ENCODE measurements at regions not wholly inside any gene's neighbourhood (a gene's known extent, or its start where the extent isn't known, plus 50 kb on each side); places are given as distances from the start of the nearest gene placed in this dataset.

DNA sequence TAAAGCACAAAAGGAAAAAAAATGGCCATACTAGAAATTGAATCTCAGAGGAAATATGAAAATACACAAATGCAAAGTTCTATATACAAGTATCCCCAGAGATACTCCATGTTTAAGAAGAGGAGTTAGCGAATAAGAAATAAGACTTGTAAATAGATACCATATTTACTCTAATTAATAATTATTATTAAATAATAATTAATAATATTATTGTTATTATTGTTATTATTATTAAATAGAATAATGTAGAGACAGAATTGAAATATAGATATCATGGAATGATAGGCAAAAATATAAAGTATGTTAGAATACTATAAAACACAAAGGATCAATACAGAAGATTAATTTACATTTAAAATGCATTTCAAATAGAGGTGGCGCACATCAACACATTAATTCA is 1047.5 kb upstream of the MIR17HG start (continued):
- TF ChIP-seq, protein P1, sequence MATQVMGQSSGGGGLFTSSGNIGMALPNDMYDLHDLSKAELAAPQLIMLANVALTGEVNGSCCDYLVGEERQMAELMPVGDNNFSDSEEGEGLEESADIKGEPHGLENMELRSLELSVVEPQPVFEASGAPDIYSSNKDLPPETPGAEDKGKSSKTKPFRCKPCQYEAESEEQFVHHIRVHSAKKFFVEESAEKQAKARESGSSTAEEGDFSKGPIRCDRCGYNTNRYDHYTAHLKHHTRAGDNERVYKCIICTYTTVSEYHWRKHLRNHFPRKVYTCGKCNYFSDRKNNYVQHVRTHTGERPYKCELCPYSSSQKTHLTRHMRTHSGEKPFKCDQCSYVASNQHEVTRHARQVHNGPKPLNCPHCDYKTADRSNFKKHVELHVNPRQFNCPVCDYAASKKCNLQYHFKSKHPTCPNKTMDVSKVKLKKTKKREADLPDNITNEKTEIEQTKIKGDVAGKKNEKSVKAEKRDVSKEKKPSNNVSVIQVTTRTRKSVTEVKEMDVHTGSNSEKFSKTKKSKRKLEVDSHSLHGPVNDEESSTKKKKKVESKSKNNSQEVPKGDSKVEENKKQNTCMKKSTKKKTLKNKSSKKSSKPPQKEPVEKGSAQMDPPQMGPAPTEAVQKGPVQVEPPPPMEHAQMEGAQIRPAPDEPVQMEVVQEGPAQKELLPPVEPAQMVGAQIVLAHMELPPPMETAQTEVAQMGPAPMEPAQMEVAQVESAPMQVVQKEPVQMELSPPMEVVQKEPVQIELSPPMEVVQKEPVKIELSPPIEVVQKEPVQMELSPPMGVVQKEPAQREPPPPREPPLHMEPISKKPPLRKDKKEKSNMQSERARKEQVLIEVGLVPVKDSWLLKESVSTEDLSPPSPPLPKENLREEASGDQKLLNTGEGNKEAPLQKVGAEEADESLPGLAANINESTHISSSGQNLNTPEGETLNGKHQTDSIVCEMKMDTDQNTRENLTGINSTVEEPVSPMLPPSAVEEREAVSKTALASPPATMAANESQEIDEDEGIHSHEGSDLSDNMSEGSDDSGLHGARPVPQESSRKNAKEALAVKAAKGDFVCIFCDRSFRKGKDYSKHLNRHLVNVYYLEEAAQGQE (IDR thresholded peaks at IDR 0.05) = no peak
- TF ChIP-seq NPAS2 (CRISPR knock-in tag; IDR thresholded peaks at IDR 0.05; ENCODE audit: borderline replicate concordance) = no peak
- no peak for TF ChIP-seq RAD21 (conservative IDR thresholded peaks at IDR 0.05 in 1 of 2, IDR thresholded peaks at IDR 0.05 in 1 of 2)
- TF ChIP-seq, protein P2, sequence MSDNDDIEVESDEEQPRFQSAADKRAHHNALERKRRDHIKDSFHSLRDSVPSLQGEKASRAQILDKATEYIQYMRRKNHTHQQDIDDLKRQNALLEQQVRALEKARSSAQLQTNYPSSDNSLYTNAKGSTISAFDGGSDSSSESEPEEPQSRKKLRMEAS (IDR thresholded peaks at IDR 0.05) = no peak
- TF ChIP-seq CHD4 (IDR thresholded peaks at IDR 0.05; ENCODE audit: borderline replicate concordance) = no peak
- TF ChIP-seq, protein P3, sequence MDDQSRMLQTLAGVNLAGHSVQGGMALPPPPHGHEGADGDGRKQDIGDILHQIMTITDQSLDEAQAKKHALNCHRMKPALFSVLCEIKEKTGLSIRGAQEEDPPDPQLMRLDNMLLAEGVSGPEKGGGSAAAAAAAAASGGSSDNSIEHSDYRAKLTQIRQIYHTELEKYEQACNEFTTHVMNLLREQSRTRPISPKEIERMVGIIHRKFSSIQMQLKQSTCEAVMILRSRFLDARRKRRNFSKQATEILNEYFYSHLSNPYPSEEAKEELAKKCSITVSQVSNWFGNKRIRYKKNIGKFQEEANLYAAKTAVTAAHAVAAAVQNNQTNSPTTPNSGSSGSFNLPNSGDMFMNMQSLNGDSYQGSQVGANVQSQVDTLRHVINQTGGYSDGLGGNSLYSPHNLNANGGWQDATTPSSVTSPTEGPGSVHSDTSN (IDR thresholded peaks at IDR 0.05) = no peak
- no peak for TF ChIP-seq NR3C1 (IDR thresholded peaks at IDR 0.05)

DNA sequence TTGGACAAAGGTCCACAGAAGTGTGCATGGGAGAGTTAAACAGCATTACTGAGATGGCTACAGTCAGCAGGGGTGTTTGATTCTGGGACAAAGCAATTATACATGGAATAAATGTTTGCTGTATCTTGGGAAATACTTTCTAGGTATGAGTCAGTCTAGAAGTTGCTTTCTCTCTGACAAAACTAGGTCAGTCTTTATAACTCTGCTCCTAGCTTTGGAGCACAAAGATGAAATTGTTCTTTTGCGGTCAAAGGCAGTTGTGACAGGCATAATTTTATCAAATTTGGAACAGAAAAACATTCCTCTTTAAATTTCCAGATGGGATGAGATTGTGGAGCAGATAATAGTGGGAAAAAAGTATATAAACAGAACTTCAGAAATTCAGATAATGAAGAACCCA is 1045.4 kb upstream of the MIR17HG start:
- no peak overlapping the region for H3K4me3 ChIP-seq
- no peak overlapping the region for H3K27ac ChIP-seq
- no peak for FAIRE-seq
- WGBS (ENCODE audit: missing lambda C conversion rate) = 91% methylated on average over 1 of the region's 1 CpG
- ChIA-PET POLR2A (no interaction called here), CTCF (no interaction called here)
- ATAC-seq = no peak
- H3K9me3 ChIP-seq = no peaks in the 10 kb centered on the region
- no peak for TF ChIP-seq TFCP2L1 (CRISPR knock-in tag; IDR thresholded peaks at IDR 0.05)
- no peak for TF ChIP-seq FOSL2 (IDR thresholded peaks at IDR 0.05)
- no peak for TF ChIP-seq FOSL2 (CRISPR knock-in tag; IDR thresholded peaks at IDR 0.05)
- no peak overlapping the region for H3K4me2 ChIP-seq
- H3K4me1 ChIP-seq = no peaks in the 10 kb centered on the region
- no peak for DNase-seq (ENCODE audit: low read depth in 1 of 2, low spot score in 1 of 2)

DNA sequence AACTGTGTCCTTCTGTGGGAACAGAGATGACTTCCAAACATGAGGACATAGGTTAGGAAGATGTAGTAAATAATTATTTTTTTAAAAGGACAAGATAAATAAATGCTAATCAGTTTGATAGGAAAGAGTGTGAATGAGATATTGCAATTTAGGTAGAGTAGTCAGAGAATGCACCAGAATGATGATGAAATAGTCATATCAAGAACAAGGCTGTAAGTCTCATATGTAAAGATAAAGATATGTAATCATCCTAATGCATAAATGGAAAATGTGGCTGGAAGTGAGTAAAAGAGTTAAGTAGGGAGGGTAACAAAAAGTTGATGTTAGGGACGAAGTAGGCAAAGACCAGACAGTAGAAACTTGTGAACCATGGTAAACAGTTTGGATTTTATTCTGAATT is 1041.7 kb upstream of the MIR17HG start:
- ChIA-PET CTCF (no interaction called here), POLR2A (no interaction called here)
- Histone ChIP-seq H3K27ac (no peak overlapping the region), H3K4me2 (no peak overlapping the region), H3K4me3 (no peak overlapping the region), H3K4me1 (no peaks in the 10 kb centered on the region), H3K9me3 (no peaks in the 10 kb centered on the region)
- ATAC-seq = no peak
- DNase-seq (ENCODE audit: low read depth in 1 of 2, low spot score in 1 of 2) = no peak
- WGBS (ENCODE audit: missing lambda C conversion rate) = 40% methylated on average over 1 of the region's 1 CpG
- TF ChIP-seq, protein P1 (IDR thresholded peaks at IDR 0.05) = no peak
- TF ChIP-seq NPAS2 (CRISPR knock-in tag; IDR thresholded peaks at IDR 0.05; ENCODE audit: borderline replicate concordance) (no peak), HOXB13 (CRISPR knock-in tag; IDR thresholded peaks at IDR 0.05; ENCODE audit: low read depth) (no peak), ESRRA (IDR thresholded peaks at IDR 0.05; ENCODE audit: borderline replicate concordance, low read length) (no peak), JUN (IDR thresholded peaks at IDR 0.05) (no peak), SREBF2 (IDR thresholded peaks at IDR 0.05) (no peak), FOSB (CRISPR knock-in tag; IDR thresholded peaks at IDR 0.05) (no peak), ZSCAN20 (CRISPR knock-in tag; IDR thresholded peaks at IDR 0.05) (no peak), MYC (IDR thresholded peaks at IDR 0.05; ENCODE audit: borderline replicate concordance, low read length) (no peak), BHLHE40 (IDR thresholded peaks at IDR 0.05; ENCODE audit: low read depth, low read length) (no peak), RFX5 (IDR thresholded peaks at IDR 0.05) (no peak), JUNB (IDR thresholded peaks at IDR 0.05) (no peak), ZFP36 (IDR thresholded peaks at IDR 0.05; ENCODE audit: borderline replicate concordance, partially characterized antibody) (no peak), MAFK (IDR thresholded peaks at IDR 0.05; ENCODE audit: partially characterized antibody) (no peak), CHD2 (IDR thresholded peaks at IDR 0.05; ENCODE audit: low read length, partially characterized antibody) (no peak), RNF2 (IDR thresholded peaks at IDR 0.05; ENCODE audit: borderline replicate concordance, low read depth) (no peak)
- TF ChIP-seq, protein P4, sequence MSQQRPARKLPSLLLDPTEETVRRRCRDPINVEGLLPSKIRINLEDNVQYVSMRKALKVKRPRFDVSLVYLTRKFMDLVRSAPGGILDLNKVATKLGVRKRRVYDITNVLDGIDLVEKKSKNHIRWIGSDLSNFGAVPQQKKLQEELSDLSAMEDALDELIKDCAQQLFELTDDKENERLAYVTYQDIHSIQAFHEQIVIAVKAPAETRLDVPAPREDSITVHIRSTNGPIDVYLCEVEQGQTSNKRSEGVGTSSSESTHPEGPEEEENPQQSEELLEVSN (IDR thresholded peaks at IDR 0.05; ENCODE audit: borderline replicate concordance, low read depth) = no peak
- TF ChIP-seq, protein P5, sequence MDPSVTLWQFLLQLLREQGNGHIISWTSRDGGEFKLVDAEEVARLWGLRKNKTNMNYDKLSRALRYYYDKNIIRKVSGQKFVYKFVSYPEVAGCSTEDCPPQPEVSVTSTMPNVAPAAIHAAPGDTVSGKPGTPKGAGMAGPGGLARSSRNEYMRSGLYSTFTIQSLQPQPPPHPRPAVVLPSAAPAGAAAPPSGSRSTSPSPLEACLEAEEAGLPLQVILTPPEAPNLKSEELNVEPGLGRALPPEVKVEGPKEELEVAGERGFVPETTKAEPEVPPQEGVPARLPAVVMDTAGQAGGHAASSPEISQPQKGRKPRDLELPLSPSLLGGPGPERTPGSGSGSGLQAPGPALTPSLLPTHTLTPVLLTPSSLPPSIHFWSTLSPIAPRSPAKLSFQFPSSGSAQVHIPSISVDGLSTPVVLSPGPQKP (IDR thresholded peaks at IDR 0.05; ENCODE audit: low read depth, low read length) = no peak
- FAIRE-seq = no peak
